HG02885 (cell line): ENCODE measurements at regions not wholly inside any gene's neighbourhood (a gene's known extent, or its start where the extent isn't known, plus 50 kb on each side); places are given as distances from the start of the nearest gene placed in this dataset.
"Not testable (repeated sequence)": the region's sequence is repeated elsewhere in the genome, so short reads cannot be mapped to it uniquely, and the experiment has no call there.

Source experiments
- ATAC-seq: cut with Tn5 transposase; IDR thresholded peaks from one replicate; pipeline ENCODE4 v1.9.1; 2021; ENCODE audit warnings: mild to moderate bottlenecking; ENCODE audit not compliant: unreplicated experiment, poor library complexity

GRCh38 chr3:61438253-61439121 is 122.9 kb upstream of the PTPRG start:
- ATAC-seq, result no peak

DNA sequence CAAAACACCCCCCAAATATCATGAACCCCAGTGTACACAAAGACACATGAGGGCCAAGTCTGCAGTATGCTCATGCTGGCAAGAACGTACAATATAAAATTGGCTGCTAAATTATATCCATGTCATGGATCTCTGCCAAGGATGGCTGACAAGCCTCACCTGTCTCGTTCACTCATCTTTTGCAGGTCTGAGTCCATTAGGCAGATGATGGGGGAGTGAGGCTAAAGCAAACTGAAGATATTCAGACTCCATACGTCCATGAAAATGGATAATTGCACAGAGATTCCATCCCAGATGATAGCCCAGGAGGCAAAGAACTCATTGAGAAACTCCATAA is 122.3 kb upstream of the PTPRG start:
- ATAC-seq, result no peak

DNA sequence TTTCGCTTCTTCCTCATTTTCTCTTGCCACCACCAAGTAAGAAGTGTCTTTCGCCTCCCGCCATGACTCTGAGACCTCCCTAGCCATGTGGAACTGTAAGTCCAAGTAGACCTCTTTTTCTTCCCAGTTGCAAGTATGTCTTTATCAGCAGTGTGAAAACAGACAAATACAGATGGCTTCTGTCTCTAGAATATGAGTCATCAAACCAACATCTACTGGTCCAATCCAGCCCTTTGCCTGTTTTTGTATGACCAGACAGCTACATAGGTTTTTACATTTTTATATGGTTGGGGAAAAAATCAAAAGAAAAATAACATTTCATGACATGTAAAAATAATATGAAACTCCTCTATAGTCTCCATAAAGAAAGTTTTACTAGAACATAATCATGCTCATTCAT is 118.7 kb upstream of the PTPRG start:
- no peak for ATAC-seq

DNA sequence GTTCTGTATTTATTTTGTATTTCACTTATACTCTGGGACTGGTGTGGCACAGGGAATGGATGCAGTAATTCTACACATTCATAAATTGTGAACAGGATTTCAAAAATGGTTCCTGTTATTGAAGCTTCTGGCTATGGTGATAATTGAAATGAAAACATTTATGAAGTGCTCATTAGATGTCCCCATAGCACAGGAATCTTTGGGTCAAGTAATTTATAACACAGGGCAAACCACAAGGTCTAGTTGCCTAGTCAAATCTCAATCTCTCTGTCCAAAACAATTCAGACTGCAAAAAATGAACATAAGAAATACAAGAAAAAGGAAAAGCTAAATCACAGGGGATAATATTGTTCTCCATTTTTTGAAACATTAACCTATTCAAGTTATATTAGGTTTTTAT is 117.5 kb upstream of the PTPRG start:
- no peak for ATAC-seq

GRCh38 chr3:61444782-61445181 is 116.6 kb upstream of the PTPRG start:
- ATAC-seq, result no peak

GRCh38 chr3:61445924-61446323 is 115.4 kb upstream of the PTPRG start:
- no peak for ATAC-seq

GRCh38 chr3:61446341-61446740 is 115.0 kb upstream of the PTPRG start:
- no peak for ATAC-seq

DNA sequence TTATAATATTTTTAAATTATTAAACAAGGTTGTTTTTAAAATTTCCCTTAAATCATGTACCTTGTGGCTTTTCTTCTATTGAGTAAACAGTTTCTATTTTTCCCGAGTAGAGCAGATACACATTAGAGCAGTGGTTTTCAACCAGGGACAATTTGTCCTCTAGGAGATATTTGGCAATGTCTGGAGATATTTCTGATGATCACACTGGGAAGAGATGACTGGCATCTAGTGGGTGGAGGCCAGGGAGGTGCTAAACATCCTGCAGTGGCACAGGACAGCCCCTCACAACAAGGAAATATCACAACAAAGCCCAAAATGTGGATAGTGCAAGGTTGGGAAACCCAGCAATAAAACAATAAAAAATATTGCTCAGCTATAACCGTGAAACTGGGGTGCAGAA is 113.0 kb upstream of the PTPRG start:
- ATAC-seq, result no peak

- ATAC-seq, result no peak
These were observed 111.9 kb upstream of the PTPRG start for GRCh38 chr3:61449327-61450040.

DNA sequence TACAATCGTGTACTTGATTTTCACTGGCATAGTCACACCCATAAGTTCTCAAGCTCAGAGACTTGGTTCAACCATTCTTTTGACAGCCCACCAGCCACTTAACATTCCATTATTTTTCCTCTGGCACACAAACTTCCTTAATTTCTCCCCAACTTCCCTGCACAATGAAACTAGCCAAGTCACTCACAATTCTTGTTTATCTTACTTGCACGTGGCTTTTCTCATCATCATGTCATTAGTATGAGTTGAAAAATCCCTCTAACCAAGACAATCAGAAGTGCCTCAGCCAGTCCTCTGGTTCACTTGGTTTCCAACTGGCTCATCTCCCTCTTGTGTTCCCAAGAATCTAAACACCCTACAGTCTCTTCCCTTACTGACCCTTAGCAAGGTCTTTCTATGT is 110.5 kb upstream of the PTPRG start:
- no peak for ATAC-seq

DNA sequence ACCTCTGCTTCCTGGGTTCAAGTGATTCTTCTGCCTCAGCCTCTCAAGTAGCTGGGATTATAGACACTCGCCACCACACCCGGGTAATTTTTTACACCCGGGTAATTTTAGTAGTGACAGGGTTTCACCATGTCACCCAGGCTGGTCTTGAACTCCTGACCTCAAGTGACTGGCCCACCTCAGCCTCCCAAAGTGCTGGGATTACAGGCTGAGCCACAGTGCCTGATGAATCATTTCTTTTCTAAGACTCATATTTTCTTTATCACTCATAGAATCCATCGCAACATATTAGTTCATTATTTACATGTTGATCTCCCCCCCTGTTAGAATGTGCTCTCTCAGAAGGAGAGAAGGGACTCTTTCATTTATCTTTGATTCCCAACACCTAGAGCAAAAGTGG is 109.5 kb upstream of the PTPRG start:
- no peak for ATAC-seq

DNA sequence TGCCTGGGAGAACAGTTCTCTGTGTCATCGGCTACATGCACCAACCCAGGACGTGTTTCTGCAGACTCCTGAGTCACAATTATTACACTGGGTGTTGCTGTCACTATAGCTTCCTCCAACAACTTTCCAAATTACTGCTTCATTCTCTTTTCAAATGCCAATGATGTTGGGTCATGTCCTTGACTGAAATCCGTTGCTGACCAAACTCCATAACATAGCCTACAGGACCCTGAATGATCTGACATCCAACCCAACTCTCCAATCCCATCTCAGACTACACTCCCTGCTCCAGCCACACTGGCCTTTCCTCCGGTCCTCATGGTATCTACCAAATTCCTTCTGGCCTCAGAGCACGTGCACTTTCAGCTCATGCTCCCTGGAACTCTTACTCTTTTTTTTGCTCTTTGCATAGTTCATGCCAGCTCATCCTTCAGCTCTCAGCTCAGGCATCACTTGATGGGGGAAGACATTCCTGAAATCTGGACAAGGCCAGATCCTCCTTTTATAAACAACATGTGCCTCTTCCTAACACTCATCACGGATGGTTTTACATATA is 108.8 kb upstream of the PTPRG start:
- ATAC-seq, result no peak

DNA sequence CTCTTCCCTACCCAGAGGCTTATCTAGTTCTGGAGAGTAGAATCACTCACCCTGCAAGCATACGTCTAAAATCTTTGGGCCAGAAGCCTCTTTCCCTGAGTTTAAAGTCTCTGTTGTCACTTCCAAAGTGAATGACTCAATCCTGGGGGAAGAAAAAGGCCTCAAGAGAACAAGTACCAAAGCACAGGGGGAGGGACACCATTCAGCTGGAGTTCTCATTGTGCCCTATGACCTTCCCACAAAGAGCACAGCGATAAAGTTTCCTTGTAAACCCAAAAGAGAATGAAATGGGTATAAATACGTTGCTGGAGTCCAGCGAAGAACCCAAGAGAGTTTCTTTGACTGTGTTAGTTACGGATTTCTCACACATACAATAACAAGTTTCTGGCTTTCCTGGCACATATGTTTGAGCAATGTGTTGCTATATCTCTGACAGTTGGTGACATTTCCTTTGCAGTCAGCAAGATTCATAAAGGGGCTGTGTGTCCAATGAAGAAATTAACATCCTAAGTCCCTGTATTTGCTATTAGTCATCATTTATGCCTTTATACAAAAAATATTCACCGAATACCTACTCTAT is 107.3 kb upstream of the PTPRG start:
- no peak for ATAC-seq

DNA sequence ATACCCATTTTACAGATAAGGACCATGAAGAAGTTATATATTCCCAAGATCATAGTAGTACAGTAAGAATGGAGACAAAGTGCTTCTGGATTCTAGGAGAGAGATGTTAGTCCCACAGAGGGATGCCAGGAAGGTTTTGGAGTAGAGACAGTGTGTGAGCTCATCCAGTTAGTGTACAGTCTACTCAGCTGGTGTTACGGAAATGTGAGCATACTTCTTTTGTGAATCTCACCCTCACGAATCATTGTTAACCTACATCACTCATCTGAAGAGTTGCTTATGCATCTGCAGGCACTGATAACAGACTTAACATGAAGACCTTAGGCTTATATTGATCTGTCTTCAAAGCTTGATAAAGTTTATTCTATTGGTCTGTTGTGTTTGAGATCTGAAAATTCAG is 106.6 kb upstream of the PTPRG start:
- no peak for ATAC-seq

DNA sequence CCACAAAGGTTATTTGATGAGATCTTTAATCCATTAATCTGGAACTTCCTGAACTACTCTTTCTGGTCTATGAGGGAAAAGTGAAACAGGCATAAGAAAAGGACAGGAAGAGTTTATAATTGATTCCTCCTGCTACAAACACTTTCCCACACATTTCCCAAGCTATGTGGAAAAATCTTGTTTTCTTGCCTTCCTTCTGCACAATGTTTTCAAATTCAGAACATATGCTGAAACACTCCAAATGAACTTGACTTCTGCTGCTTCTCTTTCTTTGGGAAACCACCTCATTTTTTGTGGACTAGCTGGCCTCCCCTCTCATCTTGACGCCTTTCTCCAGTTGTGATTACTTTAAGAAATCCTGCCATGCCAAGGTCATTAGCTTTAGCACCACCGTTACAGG is 100.7 kb upstream of the PTPRG start:
- ATAC-seq, result no peak

DNA sequence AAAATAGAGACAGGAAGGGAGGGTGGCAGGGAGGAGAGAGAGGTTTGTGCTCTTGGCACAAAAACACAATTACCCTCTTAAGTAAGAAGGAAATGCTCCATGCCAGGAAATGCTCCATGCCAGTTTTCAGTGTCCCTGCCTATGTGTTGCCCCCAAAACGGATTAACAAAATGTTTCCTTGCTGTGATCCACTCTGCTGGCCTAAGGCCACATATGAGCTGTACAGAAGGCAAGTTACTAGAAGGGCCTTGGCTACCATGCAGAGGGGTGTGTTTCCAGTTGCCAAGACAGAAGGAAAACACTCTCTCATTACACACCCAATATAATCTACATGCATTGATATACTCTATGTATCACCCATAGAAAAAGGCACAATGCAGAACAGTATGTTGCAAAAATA is 98.2 kb upstream of the PTPRG start:
- ATAC-seq, result no peak

DNA sequence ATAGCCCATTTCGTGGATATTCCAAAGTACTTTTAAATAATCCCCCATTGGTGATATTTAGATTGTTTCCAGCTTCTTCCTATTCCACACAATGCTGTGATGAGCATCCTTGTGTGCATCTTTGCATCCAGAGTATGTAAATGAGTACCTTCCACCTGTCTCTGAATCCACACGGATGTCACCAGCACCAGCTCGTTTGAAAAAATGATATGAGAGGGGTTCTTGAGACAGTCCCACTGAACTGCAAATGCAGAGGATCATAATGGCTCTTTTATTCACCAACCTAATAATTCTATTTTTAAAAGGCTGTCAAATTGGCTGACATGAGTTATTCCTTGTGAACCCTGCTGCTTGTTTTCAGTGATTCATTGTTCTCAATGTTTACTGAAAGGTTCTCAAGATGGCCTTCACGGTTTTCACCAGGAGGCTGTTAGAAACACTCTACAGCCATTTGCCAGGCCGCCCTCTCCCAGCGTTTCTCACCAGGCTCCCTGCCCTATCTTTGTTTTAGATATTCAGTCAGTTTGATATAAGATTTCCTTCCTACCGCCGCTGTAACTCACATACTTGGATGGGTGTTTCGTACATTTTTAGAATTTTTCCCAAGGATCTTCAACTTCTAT is 96.7 kb upstream of the PTPRG start:
- no peak for ATAC-seq

- no peak for ATAC-seq
These were observed 95.0 kb upstream of the PTPRG start for GRCh38 chr3:61466357-61466756.

GRCh38 chr3:61483997-61484396 is 77.4 kb upstream of the PTPRG start:
- no peak for ATAC-seq

GRCh38 chr3:61493339-61493738 is 68.0 kb upstream of the PTPRG start:
- no peak for ATAC-seq

DNA sequence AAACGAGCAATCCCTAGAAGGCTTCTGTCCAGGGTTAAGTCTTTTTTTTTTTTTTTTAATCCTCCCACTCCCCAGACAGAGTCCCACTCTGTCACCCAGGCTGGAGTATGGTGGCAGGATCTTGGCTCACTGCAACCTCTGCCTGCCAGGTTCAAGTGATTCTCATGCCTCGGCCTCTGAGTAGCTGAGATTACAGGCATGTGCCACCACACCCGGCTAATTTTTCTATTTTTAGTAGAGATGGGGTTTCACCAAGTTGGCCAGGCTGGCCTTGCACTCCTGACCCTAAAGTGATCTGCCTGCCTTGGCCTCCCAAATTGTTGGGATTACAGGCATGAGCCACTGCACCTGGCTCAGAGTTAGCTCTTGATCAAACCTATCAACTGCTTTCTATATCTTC is 67.1 kb upstream of the PTPRG start:
- ATAC-seq, result not testable (repeated sequence)
